ENCODE measurements at regions not wholly inside any gene's neighbourhood (a gene's known extent, or its start where the extent isn't known, plus 50 kb on each side); places are given as distances from the start of the nearest gene placed in this dataset.

DNA sequence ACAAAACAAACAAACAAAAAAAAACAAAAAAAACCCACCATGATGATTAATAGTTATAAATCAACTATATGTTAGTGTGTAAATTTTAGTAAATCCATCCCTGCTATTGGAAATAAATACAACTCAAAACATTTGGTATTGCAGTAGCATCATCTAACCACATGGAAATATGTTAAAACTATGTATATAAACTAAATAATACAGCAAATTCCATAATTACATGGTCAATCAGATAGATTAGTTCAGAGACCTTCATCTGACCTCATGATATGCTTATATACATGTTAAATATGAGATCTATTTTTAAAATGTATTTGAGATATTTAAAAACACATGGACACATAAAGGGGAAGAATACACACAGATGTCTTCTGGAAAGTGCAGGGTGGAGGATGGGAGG lies 384.2 kb downstream of the TMX3 start:
- DNase-seq = no peak

DNA sequence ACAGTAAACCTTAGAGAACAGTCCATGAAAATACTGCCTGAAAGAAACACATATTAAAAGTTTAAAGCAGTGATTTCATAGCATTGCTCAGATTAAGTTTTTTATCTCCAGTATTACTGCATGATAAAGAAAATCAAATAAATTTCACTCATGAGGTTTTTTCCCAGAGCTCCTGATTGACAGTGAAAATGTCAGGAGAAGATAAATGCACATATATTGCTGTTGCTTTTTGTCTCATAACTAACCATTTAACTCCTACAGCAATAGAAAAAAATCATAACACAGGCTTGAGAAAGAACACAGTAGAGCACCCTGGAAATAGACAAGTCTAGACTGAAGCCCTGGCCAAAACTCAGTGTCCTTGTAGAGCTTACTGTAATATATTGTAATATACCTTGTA lies 391.0 kb downstream of the TMX3 start:
- DNase-seq = no peak

DNA sequence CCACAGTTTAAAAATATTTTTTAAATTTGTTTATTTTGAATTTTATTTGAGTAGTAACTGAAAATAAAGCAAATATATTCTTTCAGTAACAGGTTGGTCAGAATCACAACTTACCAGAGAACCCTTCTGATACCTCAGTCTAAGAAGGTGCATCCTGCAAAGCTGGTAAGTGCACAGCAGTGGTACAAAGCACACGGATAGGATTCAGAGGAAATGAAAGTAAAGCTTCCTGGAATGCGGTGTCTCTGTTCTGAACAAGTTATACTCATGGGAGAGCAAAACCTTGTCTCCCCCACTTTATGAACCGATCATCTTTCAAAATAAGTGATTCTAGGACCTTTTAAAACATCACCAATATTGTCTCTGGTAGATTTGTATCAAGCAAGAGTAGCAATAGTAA lies 398.3 kb downstream of the TMX3 start:
- no peak for DNase-seq

DNA sequence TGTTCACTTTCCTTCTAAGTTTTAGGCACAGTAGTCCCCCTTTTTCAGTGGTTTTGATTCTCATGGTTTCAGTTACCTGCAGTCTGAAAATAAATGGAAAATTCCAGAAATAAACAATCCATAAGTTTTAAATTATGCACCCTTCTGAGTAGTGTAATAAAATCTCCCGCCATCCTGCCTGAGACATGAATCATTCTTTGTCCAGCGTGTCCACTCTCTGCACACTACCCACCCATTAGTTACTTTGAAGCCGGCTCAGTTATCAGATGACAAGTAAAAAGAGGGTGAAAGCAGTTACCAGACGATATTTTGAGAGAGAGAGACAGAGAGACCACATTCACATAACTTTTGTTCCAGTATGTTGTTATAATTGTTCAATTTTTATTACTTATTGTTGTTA lies 400.5 kb downstream of the TMX3 start:
- DNase-seq = no peak

DNA sequence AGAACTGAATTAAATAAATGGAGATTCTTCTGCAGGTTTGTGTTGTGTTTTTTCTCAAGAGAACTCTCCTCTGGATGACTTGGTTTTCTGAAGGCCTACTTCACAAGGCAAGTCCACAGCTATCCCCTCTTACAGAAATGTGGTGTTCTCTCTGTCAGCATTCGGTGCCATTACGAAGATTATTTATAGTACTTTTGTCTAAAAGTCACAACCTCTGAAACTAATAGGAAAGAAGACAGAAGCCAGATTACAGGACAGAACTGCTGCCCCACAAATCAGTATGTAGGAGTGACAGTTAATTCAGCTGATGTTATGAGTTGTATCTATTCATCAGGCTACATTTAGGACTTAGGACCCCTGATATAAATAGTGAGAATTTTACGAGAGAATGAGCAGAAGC lies 413.5 kb downstream of the TMX3 start:
- no peak for DNase-seq

DNA sequence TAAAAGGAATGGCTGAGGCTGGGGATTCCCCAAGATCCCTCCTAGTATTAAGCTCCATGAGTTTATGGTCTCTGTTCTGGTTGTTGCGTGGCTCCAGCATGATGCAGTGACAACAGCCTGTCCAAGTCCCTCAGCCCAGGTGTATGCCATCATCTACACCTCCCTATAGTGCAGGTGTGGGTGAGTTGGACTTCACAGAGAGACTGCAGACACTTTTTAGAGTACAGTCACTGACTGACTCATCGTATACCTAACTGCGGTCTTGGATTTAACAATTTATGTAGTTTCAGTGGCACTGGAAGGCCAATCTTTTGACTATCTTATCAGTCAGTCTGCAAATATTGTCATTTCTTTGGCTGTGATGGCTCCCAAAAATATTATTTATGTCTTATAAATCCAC lies 415.0 kb downstream of the TMX3 start:
- DNase-seq = no peak

DNA sequence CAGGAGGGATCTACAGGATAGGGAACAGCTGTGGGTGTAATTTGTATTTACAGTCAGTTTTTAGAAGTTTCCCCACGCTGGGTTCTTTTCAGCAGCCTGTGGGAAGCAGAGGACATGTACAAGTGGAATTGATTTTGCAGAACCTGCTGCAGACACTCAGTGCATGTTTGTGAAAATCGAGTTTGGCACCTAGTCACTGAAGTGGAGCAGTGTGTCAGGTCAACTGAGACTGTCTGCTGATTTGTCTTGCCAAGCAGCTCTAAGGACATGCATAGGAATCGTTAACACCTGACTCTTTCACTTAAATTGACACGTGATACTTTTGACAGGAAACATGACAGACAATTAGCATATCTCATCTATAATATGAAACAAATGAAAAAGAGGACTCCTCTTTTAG lies 416.6 kb downstream of the TMX3 start:
- no peak for DNase-seq

DNA sequence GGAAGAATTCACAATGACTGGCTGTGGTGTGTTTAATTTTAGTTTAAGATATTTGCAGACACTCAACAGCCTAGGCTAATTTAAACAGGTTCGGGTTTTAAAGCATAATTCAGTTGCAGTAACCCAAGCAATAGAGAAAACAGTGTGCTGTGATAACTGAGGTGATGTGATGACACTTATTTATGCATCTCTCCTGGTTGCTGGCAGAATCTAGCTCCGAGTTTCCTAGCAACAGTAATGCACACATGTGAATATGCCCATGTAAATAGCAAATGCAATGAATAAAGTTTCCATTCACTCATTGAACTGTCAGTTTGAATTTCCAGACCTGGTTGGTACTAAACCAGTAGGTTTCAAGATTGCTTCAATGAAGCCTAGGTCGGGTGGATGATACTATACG lies 426.5 kb downstream of the TMX3 start:
- no peak for DNase-seq

DNA sequence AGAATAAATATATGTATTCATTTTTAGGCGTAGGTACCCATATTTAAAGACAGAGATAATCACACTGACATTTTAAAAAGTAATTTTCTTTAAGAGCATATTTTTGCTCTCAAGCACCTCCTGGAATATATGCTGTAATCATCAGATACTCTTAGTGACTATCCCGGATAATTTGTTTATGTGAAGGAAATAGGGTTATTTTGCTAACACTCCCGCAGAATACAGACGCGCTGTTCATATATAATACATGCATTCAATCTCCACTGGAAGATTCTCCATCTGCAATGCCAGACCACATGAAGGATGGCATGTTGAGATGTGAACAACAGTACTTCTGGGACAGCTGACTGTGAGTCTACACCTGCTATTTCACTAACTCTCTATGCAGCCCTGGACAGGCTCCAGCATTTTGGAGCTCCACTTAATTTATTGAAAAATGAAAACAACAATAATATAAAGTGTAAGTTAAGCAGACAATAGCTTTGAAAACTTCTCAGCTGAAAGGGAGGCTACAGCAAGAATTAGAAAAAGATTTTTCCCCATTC lies 430.6 kb downstream of the TMX3 start:
- no peak for DNase-seq

DNA sequence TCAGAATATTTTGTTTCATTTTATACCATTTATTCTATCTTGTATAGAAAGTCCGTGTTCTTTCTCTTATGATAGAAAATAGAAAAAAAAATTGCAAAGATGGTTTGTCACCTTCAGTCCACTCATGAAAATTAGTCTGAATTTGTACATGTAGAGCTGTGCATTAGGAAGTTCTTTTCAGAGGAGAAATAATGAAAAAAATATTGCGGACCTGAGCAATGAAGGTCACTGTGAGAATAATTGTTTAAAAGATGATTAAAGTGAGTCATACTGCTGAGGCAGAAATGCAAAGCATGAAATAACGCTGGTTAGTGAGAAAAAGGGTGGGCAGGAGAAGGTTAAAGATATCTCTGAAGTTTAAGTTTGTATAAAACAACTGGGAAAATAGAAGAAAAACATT lies 431.1 kb downstream of the TMX3 start:
- DNase-seq = no peak

DNA sequence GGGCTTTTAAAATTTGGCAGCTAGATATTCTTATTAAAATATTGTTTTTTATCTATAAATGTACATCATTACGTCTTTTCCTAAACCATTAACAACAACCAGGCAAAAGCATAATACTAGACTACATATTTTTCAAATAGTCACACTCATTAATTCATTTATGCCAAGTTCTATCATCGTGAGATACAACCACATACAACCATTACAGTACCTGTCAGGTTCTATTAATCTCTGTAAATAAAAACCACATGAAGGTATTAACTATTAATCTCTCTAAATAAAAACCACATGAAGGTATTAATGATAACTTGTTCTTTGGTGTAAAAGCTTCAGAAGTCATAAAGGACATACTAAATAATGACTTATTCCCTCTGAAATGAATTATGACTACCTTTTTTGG lies 432.7 kb downstream of the TMX3 start:
- DNase-seq = no peak

DNA sequence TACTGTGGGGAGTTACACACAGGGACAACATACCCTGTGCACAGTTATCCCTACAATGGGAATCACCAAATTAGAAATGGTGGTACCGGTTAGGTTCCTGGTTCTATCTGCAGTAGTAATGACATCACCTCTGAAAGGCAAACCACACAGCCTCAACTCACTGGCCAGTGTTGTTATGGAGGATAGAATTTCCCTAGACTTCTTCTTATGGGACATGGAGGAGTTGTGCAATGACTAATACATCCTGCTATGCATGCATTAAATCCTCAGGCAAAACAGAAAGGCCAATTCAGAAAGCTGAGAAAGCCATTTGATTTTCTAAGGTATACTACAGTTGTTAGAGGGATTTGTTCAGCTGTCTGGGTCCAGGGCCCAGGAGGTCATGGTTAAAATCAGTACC lies 439.3 kb downstream of the TMX3 start:
- no peak for DNase-seq

DNA sequence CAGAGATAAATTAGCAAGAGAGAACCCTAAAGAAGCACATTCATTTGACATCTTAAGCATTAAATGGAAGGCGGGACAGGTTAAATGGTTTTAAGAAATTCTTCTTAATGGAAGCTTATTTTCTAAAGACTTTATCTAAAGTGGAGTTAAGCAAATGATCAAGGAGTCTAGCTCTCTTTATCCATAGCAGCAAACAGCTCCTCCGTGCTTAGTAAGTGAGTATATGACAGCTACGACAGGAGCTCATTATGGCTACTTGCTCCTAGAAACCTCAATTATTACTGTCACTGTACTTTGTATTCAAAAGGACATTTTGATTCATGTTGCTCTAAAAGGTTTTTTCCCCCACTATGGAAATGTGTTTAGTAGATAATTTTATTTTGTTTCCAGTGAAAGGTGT lies 444.9 kb downstream of the TMX3 start:
- DNase-seq = no peak

DNA sequence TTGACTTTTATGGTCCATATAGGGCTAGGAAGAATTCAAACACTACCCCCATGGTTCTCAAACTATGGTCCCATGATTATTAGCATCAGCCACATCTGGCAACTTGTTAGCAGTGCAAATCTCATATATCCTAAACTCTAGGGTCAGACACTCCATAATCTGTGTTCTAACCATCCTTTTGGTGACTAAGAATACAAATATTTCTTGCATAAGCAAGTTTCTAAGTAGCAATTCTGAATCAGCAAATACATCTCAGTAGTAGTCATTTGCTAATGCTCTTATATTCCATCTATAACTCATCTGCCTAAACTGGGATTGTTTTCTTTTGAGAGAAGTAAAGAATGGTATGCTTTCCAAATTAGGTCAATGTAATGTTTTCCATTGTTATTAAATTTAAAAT lies 447.3 kb downstream of the TMX3 start:
- DNase-seq = no peak

DNA sequence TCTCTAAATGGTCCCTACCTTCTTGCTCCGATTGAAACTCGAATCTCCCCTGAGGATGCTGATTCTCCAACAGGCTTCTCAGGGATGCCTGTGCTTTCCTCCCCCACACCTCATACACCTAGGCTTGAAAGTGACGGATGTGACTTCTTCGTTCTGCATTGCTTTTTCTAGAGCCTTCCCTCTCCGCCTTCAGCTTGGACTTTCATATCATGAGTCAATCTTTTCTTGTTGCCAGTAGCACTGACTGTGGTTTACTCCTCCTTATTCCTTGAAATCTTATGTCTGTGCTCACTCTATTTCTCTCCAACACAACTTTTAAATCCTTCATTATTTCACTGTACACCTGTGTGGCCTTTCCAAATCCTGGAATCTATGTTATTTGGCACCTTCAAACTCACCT lies 451.4 kb downstream of the TMX3 start:
- DNase-seq = no peak

DNA sequence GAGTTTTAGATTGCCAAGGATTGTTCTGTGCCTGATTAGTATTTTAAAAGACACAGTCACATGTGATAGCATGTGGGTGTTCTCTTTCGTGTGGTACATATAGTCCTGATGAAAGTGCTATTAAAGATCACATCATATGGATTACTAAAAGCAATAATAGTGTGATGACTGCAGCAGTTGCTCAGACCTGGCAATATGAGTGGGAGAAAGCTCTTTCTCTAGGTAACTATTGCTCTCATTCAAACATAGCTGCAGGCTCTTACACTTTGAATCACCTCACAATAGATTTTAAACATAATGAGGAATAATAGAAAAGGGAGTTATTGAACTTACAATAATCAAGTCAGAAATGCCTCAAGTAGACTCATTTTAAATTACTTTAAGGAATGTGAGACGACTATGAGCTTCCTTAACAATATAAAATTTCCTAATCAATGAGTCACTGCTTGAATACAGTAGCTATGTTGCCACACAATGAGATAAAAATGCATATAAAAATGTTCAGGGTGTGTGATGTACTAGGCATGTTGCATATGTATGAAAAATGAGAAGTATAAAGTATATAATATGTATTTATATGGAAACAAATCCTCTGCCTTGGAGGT lies 452.1 kb downstream of the TMX3 start:
- no peak for DNase-seq

DNA sequence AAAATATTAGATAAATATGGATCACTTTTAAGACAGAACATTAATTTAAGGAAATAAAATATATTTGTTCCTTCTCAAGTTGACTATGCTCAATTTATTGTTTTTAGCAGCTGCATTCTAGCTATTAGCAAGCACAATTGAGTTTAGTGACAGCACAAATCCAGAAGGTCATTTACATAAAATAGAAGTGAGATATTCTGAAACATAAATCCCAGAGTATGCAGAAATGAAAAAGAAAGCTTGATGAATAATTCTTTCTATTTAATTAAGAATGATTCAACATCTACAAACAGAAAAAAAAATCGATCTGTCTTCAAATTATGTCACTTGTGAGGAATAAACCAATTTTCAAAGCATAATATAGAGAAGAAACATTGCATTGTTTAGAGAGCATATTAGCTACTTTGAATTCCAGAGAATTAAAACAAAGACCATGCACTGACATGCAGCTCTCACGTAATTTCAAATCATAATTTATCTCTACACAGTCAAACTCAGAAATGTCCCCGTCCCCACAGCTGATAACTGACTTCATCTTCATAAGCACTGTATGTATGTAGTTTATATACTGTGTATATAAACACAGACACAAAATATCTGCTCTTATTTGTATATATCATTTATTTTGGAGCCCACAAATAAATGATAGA lies 458.4 kb downstream of the TMX3 start:
- no peak for DNase-seq

DNA sequence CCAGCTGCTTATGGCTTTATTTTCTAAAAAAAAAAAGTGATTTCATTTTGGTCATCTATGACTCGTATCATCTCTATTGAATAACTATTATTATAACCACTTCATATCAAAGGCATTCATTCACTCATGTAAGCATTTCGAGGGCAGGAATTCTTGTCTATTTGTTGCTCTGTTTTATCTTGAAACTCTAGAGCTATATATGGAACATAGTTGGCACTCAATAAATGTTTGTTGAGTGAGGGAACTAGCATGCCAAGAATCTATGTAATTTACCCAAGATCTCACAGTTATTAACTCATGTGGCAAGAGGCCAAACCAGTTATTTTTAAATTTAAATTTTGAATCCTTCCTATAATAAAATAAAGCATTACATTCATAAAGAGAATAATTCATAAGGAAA lies 470.1 kb downstream of the TMX3 start:
- no peak for DNase-seq

DNA sequence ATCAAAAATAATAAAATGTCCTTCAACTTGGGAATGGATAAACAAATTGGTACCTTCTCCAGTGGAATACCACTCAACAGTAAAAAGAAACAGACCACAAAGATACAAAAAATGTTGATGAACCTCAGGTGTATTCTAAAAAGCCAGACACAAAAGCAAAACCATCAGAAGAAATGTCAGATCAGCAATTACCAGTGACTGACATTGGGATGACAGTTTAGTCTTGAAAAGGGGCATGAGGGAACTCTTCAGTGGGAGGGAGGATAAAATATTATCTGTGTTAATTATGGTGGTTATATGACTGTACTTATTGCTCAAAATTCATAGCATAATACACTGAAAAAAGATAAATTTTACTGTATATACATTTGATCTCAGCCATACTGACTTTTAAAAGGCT lies 473.0 kb downstream of the TMX3 start:
- no peak for DNase-seq

DNA sequence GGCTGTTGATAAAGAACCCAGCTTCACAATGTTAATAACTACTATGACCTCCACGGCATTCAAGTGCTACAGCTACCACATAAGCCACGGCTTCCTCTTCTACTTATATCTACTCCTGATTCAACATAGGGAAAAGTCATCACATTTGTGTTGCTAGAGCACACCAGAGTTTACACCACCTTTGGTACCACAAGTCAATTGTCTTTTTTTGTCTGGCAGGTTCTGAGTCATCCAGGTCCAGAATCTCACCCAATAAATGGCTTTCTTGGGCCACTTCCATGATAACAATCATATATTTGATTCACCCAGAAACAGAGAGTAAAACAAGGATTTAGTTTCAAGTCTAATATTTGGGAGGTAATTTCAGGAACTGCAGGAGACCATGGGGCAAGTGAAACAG lies 480.2 kb downstream of the TMX3 start:
- no peak for DNase-seq

DNA sequence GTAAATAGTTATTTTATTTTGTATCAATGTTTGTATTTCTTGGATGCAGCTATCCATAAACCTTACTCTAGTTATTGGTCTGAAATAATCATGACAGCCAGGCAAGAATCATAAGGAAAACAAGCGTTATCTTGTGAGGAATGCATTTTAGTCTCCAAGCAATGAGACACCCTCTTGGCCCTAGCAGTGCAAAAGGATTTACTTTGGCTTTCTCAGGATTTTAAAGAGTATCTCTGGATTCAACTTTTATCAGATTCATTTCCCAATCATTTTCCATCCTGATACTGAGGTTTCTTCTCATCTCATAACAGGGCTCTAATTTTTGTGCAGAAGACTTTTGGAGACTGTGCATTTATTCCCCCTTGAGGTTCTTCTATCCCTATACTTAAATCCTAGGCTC lies 480.8 kb downstream of the TMX3 start:
- no peak for DNase-seq

DNA sequence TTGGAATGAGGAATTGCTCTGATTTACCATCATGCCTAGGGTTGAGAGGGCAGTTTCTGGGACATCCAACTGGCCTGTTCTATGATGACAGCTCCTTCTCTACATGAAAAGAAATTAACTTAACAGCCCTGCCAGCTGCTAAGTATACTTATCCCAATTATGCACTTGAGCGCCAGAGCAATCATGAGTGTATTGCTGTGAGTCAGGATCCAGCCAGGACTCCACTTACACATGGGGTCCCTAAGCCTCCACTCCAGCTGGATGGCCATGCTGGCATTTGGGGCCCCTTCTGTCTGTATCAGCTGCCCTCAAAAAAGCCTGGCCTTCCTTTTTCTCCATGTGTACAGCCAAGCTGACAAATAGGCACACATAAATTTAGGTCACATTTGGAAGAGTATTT lies 481.9 kb downstream of the TMX3 start:
- no peak for DNase-seq

DNA sequence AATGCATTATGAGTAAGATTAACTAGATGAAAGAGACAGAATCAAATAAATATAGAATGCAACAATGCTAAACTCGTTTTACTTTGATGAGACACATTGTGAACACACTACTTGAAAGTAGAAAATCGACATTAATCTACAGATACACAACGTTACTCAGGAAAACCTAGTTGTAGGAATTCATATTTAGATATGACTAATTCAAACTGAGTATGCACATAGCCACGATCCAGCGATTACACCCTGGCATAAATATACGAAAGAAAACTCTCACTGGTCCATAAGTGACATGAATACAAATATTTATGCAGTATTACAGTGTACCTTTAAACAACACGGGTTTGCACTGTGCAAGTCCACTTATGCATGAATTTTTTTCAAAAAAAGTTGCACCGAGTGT lies 485.6 kb downstream of the TMX3 start:
- no peak for DNase-seq

DNA sequence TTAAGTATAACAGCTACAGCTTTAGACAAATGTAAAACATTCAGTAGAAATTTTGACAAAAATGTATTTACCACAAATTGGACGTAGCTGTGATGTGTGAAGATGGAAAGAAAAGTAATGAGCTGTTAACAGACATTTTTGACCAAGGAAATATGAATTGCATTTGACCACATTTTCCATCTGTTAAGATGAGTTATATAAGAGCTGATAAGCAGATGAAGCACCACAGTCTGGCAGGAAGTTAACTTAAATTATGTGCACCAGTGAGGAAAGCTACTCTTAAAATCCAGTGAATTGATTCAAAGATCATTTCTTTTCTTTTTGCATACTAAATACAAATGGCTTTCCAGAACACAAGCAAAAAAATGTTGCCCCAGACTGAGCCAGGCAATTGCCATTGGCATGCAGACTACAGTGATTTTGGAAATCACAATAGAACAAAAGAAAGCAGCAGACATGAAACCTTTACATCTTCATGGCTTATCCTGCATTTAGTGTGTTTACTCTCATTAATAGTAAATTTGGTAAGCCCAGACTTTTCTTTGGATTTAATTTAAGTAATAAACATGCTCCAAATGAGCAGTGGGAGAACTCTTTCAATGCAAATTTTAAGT lies 493.7 kb downstream of the TMX3 start:
- no peak for DNase-seq

DNA sequence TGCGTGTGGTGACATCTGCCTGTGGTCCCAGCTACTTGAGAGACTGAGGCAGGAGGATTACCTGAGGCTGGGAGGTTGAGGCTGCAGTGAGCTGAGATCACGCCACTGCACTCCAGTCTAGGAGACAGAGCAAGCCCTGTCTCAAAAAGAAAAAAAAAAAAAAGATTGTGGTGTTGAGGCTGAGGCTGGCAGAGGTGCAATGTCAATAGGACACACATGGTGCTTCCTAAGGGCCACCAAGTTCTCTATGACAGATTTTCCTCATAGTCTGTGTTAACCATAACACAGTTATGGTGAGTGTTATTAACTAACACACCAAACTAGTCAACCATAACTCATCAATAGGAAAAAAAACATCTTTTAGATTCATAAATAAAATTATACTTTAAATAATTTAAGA lies 494.4 kb downstream of the TMX3 start:
- DNase-seq = no peak
